ENCODE measurements at regions not wholly inside any gene's neighbourhood (a gene's known extent, or its start where the extent isn't known, plus 50 kb on each side); places are given as distances from the start of the nearest gene placed in this dataset.

GRCh38 chr15:31828594-31828993 is 201.7 kb upstream of the CHRNA7 start:
- Histone ChIP-seq H3K9ac (ENCODE audit: low read length in 2 of 2) (no peak overlapping the region), H3K36me3 (ENCODE audit: control insufficient read depth in 2 of 2, insufficient read depth in 2 of 2, low read length in 2 of 2) (no peaks in the 10 kb centered on the region), H3K4me1 (ENCODE audit: control insufficient read depth, insufficient read depth, low read length) (no peaks in the 10 kb centered on the region)

DNA sequence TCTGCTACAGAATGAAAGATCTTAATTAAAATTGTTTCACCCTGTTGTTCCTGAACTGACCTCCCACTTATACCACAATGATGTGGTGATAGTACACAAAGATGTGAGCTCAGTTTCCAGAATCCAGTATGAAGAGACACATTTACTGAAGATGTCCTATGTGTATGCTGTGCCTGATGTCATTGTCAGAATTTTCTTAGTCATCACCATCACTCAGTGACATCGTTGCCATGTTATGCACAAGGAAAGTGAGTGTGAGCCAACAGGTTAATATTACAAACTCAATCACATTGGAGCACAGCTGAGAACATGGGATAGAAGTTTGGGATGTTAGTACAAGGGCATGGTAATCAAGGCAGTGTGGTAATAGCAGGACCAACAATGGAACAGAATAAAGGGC is 199.7 kb upstream of the CHRNA7 start:
- Histone ChIP-seq H3K4me3 (ENCODE audit: low read length in 2 of 2) (no peak overlapping the region), H3K9ac (ENCODE audit: low read length in 2 of 2) (no peak overlapping the region), H3K4me1 (ENCODE audit: control insufficient read depth, insufficient read depth, low read length) (no peaks in the 10 kb centered on the region), H3K27me3 (ENCODE audit: control insufficient read depth in 1 of 2, insufficient read depth in 2 of 2, low read length in 2 of 2) (no peaks in the 10 kb centered on the region), H3K27ac (ENCODE audit: low read length) (no peak overlapping the region), H3K9me3 (ENCODE audit: control insufficient read depth in 2 of 2, low read length in 2 of 2) (no peaks in the 10 kb centered on the region), H3K36me3 (ENCODE audit: control insufficient read depth in 2 of 2, insufficient read depth in 2 of 2, low read length in 2 of 2) (no peaks in the 10 kb centered on the region)

More at GRCh38 chr15:31828594-31828993, 201.7 kb upstream of the CHRNA7 start:
- Histone ChIP-seq H3K4me3 (ENCODE audit: low read length in 2 of 2) (no peak overlapping the region), H3K27me3 (ENCODE audit: control insufficient read depth in 1 of 2, insufficient read depth in 2 of 2, low read length in 2 of 2) (no peaks in the 10 kb centered on the region), H3K27ac (ENCODE audit: low read length) (no peak overlapping the region), H3K9me3 (ENCODE audit: control insufficient read depth in 2 of 2, low read length in 2 of 2) (no peaks in the 10 kb centered on the region)

DNA sequence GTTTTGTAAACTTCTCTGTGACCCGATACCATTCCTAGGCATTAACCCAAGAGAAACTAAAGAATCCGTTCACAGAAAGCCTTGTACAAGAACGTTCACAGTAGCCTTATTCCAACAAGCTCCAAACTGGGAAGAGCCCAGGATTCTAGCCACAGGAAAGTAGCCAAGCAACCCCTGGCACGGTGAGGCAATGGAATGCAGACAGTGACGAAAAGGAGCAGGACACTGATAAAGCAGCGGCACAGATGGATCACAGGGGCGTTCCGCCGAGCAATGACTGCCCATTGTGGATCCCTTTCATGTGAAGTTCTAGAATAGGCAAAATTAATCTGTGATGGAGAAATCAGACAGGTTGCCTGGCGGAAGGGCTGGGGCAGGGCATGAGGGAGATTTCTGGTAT is 198.7 kb upstream of the CHRNA7 start:
- Histone ChIP-seq H3K4me1 (ENCODE audit: control insufficient read depth, insufficient read depth, low read length) (no peaks in the 10 kb centered on the region), H3K27ac (ENCODE audit: low read length) (no peak overlapping the region), H3K4me3 (ENCODE audit: low read length in 2 of 2) (no peak overlapping the region), H3K9ac (ENCODE audit: low read length in 2 of 2) (no peak overlapping the region), H3K9me3 (ENCODE audit: control insufficient read depth in 2 of 2, low read length in 2 of 2) (no peaks in the 10 kb centered on the region), H3K36me3 (ENCODE audit: control insufficient read depth in 2 of 2, insufficient read depth in 2 of 2, low read length in 2 of 2) (no peaks in the 10 kb centered on the region), H3K27me3 (ENCODE audit: control insufficient read depth in 1 of 2, insufficient read depth in 2 of 2, low read length in 2 of 2) (no peaks in the 10 kb centered on the region)

- Histone ChIP-seq H3K9me3 (ENCODE audit: control insufficient read depth in 2 of 2, low read length in 2 of 2) (no peaks in the 10 kb centered on the region), H3K36me3 (ENCODE audit: control insufficient read depth in 2 of 2, insufficient read depth in 2 of 2, low read length in 2 of 2) (no peaks in the 10 kb centered on the region), H3K9ac (ENCODE audit: low read length in 2 of 2) (no peak overlapping the region), H3K4me1 (ENCODE audit: control insufficient read depth, insufficient read depth, low read length) (no peaks in the 10 kb centered on the region), H3K27me3 (ENCODE audit: control insufficient read depth in 1 of 2, insufficient read depth in 2 of 2, low read length in 2 of 2) (no peaks in the 10 kb centered on the region), H3K27ac (ENCODE audit: low read length) (no peak overlapping the region), H3K4me3 (ENCODE audit: low read length in 2 of 2) (no peak overlapping the region)
Measured at GRCh38 chr15:31834654-31835053, 195.7 kb upstream of the CHRNA7 start.

DNA sequence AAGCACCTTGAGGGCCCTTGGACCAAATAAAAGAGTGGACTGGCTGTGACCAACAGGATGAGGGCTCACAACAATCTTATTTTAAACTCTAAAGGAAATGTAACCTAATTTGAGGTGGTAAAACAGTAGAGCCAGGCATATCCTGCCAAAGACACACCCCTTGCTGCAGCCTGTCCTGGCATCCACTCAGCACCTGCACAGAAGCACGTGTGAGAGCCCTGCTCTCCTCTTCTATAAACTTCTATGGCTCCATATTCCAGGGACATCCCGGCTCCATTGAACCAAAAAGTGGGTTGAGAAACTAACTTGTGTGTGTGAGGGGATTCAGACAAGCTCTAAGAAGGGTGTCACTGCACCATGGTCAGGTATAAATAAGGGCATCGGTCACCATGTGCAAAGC is 190.9 kb upstream of the CHRNA7 start:
- Histone ChIP-seq H3K9ac (ENCODE audit: low read length in 2 of 2) (no peak overlapping the region), H3K4me3 (ENCODE audit: low read length in 2 of 2) (no peak overlapping the region), H3K27ac (ENCODE audit: low read length) (no peak overlapping the region), H3K27me3 (ENCODE audit: control insufficient read depth in 1 of 2, insufficient read depth in 2 of 2, low read length in 2 of 2) (no peaks in the 10 kb centered on the region), H3K9me3 (ENCODE audit: control insufficient read depth in 2 of 2, low read length in 2 of 2) (no peaks in the 10 kb centered on the region), H3K36me3 (ENCODE audit: control insufficient read depth in 2 of 2, insufficient read depth in 2 of 2, low read length in 2 of 2) (no peaks in the 10 kb centered on the region), H3K4me1 (ENCODE audit: control insufficient read depth, insufficient read depth, low read length) (no peaks in the 10 kb centered on the region)

GRCh38 chr15:31840849-31841476 is 189.4 kb upstream of the CHRNA7 start:
- H3K9ac ChIP-seq (ENCODE audit: low read length in 2 of 2), result no peak overlapping the region
- H3K4me3 ChIP-seq (ENCODE audit: low read length in 2 of 2), result no peak overlapping the region

DNA sequence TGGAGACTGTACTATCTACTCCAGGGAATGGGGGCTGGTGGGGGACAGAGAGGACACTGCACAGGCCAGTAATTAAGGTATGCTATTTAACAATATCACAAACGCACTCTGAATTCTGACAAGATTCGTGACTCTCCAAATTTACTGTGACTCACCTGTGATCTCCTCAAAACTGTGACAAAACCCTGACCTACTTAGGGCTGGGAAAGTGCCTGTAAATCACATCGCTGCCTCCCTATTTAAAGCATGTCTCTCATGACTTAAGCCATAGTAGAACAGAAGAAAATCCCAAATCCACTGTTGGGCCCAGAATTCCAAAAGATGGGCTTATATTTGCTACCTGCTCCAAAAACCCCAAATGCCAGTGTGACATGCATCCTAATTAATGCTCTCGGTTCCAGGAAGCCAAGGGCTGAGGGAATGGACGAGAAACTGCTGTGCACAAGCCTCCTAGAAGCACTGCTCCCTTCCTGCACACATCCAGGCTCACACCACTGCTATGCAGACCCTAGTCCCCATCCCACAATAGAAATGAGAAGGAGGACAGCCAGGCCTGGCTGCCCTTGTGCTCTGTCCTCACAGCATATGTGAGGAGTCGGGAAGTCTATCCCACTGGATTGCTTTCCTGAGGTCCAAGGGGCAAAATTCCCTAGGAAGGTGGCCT is 187.7 kb upstream of the CHRNA7 start:
- H3K36me3 ChIP-seq (ENCODE audit: control insufficient read depth in 2 of 2, insufficient read depth in 2 of 2, low read length in 2 of 2), result no peaks in the 10 kb centered on the region
- H3K4me1 ChIP-seq (ENCODE audit: control insufficient read depth, insufficient read depth, low read length), result no peaks in the 10 kb centered on the region
- H3K9me3 ChIP-seq (ENCODE audit: control insufficient read depth in 2 of 2, low read length in 2 of 2), result no peaks in the 10 kb centered on the region
- H3K27ac ChIP-seq (ENCODE audit: low read length), result no peak overlapping the region
- H3K27me3 ChIP-seq (ENCODE audit: control insufficient read depth in 1 of 2, insufficient read depth in 2 of 2, low read length in 2 of 2), result no peaks in the 10 kb centered on the region
- no peak overlapping the region for H3K9ac ChIP-seq (ENCODE audit: low read length in 2 of 2)
- no peak overlapping the region for H3K4me3 ChIP-seq (ENCODE audit: low read length in 2 of 2)

More at GRCh38 chr15:31840849-31841476, 189.4 kb upstream of the CHRNA7 start:
- H3K27ac ChIP-seq (ENCODE audit: low read length), result no peak overlapping the region
- no peaks in the 10 kb centered on the region for H3K4me1 ChIP-seq (ENCODE audit: control insufficient read depth, insufficient read depth, low read length)
- H3K9me3 ChIP-seq (ENCODE audit: control insufficient read depth in 2 of 2, low read length in 2 of 2), result no peaks in the 10 kb centered on the region
- no peaks in the 10 kb centered on the region for H3K27me3 ChIP-seq (ENCODE audit: control insufficient read depth in 1 of 2, insufficient read depth in 2 of 2, low read length in 2 of 2)
- no peaks in the 10 kb centered on the region for H3K36me3 ChIP-seq (ENCODE audit: control insufficient read depth in 2 of 2, insufficient read depth in 2 of 2, low read length in 2 of 2)

DNA sequence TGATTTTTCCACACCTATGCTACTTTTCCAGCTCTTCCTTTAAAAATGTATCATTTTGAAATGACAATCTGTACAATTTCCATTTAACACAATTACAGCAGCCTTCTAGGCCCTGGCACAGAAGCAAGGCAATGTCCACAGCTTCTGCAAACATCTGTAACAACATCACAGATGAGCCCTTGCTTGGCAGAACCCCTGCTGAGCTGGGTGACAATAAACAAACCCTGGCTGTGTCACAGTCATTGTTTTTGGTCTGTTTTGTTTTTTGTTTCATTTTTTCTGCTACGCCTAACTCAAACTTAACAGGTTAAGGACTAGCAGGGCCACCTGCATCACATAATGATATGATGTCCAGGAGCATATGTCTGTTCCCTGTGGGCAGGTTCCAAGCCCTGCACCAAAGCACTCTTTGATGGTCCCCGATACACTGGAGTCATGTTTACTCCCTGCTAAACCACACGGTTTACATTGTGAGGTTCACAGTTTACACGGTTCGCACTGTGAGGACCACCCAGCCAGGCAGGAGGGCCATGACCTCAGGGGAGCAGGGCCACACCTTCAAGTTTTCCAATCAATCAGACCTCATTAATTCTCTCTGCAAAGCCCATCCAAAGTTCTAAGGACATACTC is 186.8 kb upstream of the CHRNA7 start:
- Histone ChIP-seq H3K9ac (ENCODE audit: low read length in 2 of 2) (no peak overlapping the region), H3K27ac (ENCODE audit: low read length) (no peak overlapping the region)

GRCh38 chr15:31845791-31846190 is 184.5 kb upstream of the CHRNA7 start:
- H3K36me3 ChIP-seq (ENCODE audit: control insufficient read depth in 2 of 2, insufficient read depth in 2 of 2, low read length in 2 of 2), result no peaks in the 10 kb centered on the region
- no peak overlapping the region for H3K27ac ChIP-seq (ENCODE audit: low read length)
- H3K4me1 ChIP-seq (ENCODE audit: control insufficient read depth, insufficient read depth, low read length), result no peaks in the 10 kb centered on the region
- no peak overlapping the region for H3K9ac ChIP-seq (ENCODE audit: low read length in 2 of 2)
- H3K4me3 ChIP-seq (ENCODE audit: low read length in 2 of 2), result no peak overlapping the region
- H3K27me3 ChIP-seq (ENCODE audit: control insufficient read depth in 1 of 2, insufficient read depth in 2 of 2, low read length in 2 of 2), result no peaks in the 10 kb centered on the region
- H3K9me3 ChIP-seq (ENCODE audit: control insufficient read depth in 2 of 2, low read length in 2 of 2), result peaks cover 0 to 1% of the 10 kb centered on the region in 2 donors

More for the DNA sequence above, 186.8 kb upstream of the CHRNA7 start:
- Histone ChIP-seq H3K36me3 (ENCODE audit: control insufficient read depth in 2 of 2, insufficient read depth in 2 of 2, low read length in 2 of 2) (no peaks in the 10 kb centered on the region), H3K9me3 (ENCODE audit: control insufficient read depth in 2 of 2, low read length in 2 of 2) (no peaks in the 10 kb centered on the region), H3K4me1 (ENCODE audit: control insufficient read depth, insufficient read depth, low read length) (no peaks in the 10 kb centered on the region), H3K4me3 (ENCODE audit: low read length in 2 of 2) (no peak overlapping the region), H3K27me3 (ENCODE audit: control insufficient read depth in 1 of 2, insufficient read depth in 2 of 2, low read length in 2 of 2) (no peaks in the 10 kb centered on the region)

- Histone ChIP-seq H3K27ac (ENCODE audit: low read length) (no peak overlapping the region), H3K4me3 (ENCODE audit: low read length in 2 of 2) (no peak overlapping the region), H3K27me3 (ENCODE audit: control insufficient read depth in 1 of 2, insufficient read depth in 2 of 2, low read length in 2 of 2) (no peaks in the 10 kb centered on the region), H3K9me3 (ENCODE audit: control insufficient read depth in 2 of 2, low read length in 2 of 2) (peaks cover 0 to 4% of the 10 kb centered on the region in 2 donors), H3K36me3 (ENCODE audit: control insufficient read depth in 2 of 2, insufficient read depth in 2 of 2, low read length in 2 of 2) (no peaks in the 10 kb centered on the region), H3K9ac (ENCODE audit: low read length in 2 of 2) (no peak overlapping the region), H3K4me1 (ENCODE audit: control insufficient read depth, insufficient read depth, low read length) (no peaks in the 10 kb centered on the region)
Measured at GRCh38 chr15:31847961-31848360, 182.4 kb upstream of the CHRNA7 start.

DNA sequence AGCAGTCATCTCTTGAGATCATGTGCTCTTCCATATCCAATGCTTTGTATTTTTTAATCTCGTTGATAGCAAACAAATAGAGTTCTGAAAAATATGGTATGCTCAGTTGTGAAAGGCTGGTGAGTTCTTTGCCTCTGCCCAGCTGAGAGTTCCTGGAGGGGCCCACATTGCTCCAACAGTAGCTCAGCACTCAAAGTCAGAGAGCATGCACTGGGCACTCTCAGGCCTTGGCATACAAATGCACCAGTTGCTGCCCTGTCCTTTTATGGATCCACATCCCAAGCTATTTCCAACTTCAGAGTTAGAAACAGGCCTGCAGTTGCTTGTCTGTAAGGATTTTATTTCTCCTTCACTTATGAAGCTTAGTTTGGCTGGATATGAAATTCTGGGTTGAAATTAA is 181.7 kb upstream of the CHRNA7 start:
- H3K27ac ChIP-seq (ENCODE audit: low read length), result no peak overlapping the region
- H3K4me3 ChIP-seq (ENCODE audit: low read length in 2 of 2), result no peak overlapping the region

More for the DNA sequence above, 181.7 kb upstream of the CHRNA7 start:
- no peaks in the 10 kb centered on the region for H3K27me3 ChIP-seq (ENCODE audit: control insufficient read depth in 1 of 2, insufficient read depth in 2 of 2, low read length in 2 of 2)
- H3K36me3 ChIP-seq (ENCODE audit: control insufficient read depth in 2 of 2, insufficient read depth in 2 of 2, low read length in 2 of 2), result no peaks in the 10 kb centered on the region
- H3K4me1 ChIP-seq (ENCODE audit: control insufficient read depth, insufficient read depth, low read length), result no peaks in the 10 kb centered on the region
- no peak overlapping the region for H3K9ac ChIP-seq (ENCODE audit: low read length in 2 of 2)
- H3K9me3 ChIP-seq (ENCODE audit: control insufficient read depth in 2 of 2, low read length in 2 of 2), result peaks cover 0 to 4% of the 10 kb centered on the region in 2 donors
